HG02759 (cell line): ENCODE measurements at regions not wholly inside any gene's neighbourhood (a gene's known extent, or its start where the extent isn't known, plus 50 kb on each side); places are given as distances from the start of the nearest gene placed in this dataset.

Source experiments
- ATAC-seq: cut with Tn5 transposase; IDR thresholded peaks from one replicate; pipeline ENCODE4 v1.9.1; 2021; ENCODE audit warnings: mild to moderate bottlenecking, moderate library complexity; ENCODE audit not compliant: unreplicated experiment

DNA sequence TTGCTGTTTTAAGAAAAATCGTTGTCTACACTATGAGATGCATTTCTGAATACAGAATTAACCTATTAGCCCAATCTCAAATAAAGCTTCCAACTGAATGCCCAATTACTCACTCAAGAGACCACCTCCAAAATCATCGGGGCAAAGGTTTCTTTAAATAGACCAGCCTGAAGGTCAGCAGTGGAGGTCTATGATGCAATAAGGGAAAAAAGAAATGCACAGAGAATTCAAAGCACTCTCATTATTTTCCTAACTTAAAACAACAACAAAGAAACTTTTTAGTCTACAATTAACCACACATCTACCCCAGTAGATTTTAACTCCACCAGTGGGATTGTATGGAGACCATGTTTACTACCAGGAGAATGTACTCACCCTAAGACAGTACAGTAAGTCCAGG is 657.7 kb upstream of the CCDC54 start:
- no peak for ATAC-seq

DNA sequence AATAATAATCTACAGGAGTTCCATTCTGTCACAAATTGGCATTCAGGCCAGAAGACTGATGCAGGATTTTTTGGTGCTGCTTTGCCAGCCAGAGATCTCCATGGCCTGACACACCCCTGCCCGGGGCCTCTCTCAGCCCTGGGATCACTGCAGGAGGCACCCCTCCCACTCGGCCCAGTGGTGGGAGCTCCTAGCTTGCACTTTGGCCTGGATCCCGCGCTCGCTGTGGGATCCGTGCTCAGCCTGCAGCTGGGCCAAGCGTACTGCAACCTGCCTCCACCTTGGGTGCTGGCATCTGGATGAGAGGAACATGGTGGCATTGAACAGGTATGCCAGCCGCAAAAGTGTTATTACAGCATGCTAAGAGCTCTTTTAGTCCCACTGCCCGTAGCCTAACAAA is 656.7 kb upstream of the CCDC54 start:
- no peak for ATAC-seq

DNA sequence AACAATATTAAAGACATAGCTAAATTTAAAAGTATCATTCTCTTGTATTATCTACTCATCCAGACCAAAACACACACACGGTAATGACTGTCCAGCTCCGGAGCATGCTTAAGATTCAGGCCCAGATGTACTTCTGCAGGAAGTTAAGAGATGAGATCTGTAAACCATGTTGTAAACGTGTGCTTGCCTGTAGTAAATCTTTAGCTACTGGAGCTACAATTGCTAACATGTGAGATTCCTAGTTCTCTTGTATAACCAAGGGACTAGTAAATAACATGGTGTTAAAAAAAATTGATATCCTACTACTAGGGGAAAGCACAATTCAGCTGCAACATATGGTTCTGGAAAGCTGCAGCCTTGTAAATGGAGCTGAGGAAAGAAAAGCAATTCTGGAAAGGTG is 651.7 kb upstream of the CCDC54 start:
- no peak for ATAC-seq

DNA sequence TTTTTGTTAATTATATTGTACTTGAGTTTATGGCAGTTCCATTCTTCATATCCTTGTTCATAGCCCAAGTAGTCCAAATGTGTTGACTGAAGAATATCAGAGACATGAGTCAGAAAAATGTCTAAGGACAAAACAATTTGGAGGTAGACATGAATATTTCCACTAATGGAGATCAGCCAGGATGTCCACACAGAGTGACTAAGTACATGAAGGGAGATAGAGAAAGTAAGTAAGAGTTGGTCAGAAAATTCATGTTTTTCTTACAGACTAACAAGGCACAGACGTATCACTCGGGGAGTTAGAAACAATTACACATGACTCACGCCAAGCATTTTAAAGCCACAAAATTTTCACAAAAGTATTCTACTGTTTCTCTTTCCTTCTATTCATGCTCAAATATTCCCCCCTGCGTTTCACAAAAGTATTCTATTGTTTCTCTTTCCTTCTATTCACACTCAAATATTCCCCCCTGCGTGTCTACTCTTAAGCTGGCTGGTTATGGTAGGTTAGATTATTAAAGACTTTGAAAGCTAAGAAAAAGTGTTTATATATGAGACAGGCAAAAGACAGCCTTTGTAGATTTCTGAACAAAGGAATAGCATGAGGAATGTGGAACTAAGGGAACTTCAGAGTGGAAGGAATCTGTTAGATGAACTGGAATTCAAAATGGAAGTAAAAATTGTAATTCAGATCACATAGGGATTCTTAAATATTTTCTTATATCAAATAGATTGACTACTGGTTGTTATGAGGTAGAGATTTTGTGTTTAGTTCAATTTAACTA is 648.7 kb upstream of the CCDC54 start:
- no peak for ATAC-seq

DNA sequence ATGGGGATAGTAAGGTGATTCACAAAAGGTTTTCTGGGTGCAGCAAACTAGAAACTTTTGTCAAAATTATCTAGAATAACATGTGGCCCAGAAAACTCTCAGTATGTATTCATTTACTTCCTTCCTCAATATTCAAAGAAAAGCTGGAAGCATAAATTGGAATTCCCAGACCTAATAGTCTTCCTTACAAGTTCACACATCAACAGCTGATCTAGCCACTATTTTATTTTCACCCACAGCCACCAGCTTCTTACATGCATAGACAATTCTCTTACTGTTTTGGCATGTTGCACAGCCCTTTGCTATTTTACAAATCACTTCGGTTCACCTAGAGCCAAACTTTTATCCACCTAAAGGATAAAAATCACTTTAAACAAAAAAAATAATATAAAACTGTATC is 647.8 kb upstream of the CCDC54 start:
- no peak for ATAC-seq

DNA sequence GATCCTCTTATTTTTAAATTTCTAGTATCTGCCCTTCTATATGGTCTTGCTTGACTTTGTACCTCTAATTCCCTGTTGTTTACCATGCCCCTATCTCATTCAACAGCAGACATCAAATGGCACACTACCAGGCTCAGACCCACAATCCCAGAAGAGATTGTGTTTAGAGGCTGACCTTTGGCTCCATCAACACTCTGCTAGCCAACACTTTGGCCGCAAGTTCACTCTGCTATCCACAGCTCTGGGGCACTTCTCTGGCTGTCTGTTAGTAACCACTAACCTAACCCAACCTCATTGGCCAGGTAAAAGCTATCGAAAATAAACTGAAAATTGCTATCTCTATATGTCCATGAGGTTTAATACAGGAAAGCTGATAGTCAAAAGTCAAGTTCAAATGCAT is 646.0 kb upstream of the CCDC54 start:
- no peak for ATAC-seq

DNA sequence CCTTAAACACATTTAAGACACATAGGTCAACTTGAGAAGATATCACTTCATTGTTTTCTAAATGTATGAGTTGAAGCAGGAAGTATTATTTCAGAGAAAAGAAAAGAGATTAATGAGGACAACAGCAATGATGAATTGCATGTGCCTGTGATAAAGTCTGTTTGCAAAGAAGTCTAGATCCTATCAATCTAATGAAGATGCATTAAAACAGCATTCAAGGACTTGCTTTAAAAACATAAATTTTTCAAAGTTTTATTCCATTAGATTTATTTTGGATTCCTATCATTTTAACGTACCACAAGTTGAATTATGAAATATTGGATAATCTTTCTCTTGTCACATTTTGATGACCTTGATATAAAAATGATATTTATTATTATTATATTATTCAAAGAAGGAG is 642.5 kb upstream of the CCDC54 start:
- ATAC-seq: no peak

DNA sequence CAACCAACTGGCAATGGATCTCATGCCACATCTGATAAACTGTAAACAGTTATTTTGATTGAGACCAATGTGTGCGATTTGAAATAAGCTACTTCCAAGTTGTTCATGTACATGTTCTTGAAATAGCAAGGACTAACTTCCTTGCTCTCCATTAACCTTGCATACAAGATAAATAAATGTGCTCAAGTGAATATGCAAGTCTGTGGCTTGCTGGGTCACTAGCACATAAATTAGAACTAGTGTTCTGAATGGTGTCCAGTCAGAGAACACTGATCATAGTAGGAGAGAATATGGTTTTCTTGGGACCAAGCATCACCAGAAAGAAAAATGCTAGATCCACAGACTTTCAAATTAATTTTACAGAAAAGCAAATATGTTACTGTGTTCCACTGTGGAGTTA is 640.0 kb upstream of the CCDC54 start:
- no peak for ATAC-seq

DNA sequence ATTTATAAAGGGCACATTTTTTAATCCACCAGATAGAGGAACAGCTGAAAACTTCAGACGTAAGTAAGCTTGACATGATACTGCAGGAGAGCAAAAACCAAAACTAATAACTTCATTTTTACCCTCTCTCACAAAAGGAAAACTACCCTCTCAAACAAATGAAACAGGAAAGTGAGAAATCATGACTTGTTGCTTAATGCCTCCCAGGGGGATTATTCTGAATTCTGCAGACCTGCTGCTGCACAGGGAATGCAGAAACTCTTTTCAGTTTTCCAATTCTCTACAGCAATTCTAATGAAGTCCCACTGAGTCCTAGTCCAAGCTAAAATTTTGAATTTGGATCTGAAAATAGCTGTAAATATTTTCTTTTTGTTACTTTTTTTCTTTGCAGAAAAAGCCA is 637.1 kb upstream of the CCDC54 start:
- ATAC-seq: no peak

DNA sequence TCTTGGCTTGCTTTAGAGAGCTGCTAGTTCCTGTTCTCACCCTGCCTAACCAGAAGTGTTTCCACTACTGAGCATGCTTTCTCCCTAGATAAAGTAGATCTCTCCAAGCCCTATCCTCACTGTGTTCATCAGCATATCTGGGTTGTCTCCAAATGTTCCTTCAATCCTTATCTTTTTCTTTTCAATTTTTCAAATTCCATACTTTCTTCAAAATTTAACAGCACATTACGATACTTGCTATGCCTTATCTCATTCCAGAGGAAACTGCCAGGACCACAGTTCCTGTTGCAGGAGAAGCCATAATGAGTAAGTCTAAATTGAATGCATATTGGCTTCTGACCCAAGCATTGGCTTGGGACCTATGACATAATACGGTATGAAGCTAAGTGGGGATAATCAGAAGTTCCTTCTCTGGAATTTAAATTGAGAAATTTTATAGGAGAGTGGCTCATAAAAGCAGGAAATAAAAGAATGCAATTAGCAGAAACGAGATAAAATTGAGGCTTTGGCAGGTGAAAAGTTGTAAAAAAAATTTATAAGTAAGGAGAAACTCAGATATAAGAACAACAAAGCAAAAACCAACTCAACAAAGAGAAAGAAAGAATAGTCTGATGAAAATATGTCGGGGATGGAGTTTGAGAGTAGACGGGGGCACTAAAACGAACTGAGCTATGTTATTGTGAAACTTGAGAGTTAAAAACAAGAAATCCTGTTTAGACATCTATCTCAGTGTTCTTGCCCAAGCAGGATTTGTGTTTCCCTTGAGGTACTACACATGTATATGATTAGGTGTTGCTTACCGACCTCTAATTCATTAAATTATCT is 631.7 kb upstream of the CCDC54 start:
- ATAC-seq: no peak

DNA sequence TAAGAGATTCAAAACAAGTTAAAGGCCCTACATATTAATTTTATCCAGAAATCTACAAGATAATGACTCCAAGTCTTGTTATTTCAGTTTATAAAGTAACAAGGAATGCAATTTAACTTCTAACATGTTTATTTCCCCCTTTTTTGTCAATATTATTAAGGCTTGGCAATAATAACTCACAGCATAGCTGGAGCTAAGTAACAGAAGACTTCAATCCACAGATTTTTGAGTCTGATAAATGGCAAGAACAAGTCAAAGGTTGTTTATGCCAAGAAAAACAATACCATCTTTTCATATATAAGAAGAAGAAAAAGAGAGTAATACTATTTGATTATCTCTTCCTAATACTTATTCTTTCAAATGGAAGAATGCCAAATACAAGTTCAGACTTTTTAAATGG is 631.0 kb upstream of the CCDC54 start:
- no peak for ATAC-seq

DNA sequence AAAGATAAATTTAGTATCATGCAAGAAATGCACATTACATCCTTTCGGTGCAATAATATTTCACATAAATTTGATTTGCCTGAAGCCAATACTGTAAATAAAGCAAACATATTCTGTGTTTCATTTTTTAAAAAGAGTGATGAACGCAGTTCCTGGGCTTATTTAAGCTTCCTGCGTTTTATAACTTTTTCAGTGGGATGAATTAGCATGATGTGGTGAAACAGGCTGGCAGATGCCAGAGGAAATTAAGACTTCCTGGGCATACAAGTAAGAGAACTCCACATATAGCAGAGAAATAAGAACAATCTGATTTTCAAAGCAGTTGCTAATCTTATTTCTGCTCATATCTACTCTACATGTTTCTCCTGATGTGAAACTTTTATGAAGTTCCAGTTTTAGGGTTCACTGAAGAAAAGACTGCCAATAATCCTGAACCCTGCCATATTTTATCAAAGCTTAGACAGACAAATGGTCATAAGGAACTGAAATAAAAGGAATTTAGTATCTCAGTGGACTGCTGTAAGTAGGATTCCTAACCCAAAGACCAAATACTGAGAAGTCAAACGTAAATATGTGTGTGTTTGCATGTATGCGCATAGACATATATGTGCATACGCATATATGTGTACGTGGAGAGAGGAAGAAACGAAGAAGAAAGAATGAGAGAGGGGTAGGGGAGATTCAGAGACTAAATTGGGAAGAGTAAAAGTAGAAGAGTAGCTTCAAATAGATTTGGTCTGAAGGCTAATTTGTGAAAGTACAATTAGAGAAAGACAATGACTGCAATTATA is 628.6 kb upstream of the CCDC54 start:
- ATAC-seq: no peak

DNA sequence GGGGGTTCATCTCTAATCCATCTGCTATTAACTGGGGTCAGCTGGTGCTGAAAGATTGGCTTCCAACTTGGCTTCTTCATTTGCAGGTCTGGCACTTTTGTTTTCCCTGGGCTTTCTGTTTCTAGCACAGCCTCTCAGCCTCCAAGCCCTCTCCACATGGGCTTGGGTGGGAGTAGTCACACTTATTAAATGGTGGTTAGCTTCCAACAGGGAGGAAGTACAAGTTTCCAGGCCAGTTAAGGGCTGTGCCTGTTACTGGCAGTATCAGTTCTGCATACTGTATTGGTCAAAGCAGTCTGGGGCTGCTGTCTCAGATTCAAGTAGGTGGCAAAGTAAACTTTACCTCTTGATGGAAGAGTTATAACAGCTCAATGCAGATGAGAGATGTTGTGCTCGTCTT is 627.1 kb upstream of the CCDC54 start:
- no peak for ATAC-seq

DNA sequence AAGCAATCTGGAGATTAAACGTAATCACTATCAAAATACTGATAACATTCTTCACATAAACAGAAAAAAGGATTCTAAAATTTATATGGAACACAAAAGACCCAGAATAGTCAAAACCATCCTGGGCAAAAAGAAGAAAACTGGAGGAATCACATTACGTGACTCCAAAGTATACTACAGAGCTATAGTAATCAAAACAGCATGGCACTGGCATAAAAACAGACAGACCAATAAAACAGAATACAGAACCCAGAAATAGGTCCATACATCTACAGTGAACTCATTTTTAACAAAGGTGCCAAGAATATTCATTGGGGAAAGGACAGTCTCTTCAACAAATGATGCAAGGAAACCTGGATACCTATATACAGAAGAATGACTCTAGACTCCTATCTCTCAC is 621.9 kb upstream of the CCDC54 start:
- ATAC-seq: no peak

DNA sequence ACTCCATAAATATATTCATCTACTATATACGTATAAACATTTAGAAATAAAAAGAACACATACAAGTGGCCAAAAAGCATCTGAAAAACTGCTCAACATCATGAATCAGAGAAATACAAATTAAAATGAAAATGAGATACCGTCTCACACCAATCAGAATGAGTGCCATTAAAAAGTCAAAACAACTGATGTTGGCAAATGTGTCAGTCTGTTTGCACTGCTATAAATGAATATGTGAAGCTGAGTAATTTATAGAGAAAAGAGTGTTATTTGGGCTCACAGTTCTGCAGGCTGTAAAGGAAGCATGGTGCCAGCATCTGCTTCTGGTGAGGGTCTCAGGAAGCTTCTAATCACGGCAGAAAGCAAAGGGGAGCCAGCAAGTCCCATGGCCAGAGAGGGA is 620.3 kb upstream of the CCDC54 start:
- no peak for ATAC-seq

DNA sequence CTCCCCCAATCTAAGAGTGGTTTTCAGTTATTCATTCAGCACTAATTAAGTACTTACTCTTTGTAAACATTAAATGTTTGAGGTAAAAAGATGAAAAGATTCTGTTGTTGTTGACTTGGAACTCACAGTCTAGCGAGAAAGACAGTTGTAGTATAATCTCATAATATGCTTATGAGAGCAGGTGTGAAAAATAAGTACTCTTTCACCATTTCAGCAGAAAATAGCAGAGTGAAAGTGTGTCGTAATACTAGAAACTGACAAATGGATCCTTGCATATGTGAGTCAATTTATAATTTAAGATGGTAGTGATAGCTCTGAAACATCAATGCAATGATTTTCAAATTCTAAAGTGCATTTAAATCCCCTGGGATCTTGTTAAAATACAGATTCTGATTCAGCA is 618.8 kb upstream of the CCDC54 start:
- ATAC-seq: no peak

DNA sequence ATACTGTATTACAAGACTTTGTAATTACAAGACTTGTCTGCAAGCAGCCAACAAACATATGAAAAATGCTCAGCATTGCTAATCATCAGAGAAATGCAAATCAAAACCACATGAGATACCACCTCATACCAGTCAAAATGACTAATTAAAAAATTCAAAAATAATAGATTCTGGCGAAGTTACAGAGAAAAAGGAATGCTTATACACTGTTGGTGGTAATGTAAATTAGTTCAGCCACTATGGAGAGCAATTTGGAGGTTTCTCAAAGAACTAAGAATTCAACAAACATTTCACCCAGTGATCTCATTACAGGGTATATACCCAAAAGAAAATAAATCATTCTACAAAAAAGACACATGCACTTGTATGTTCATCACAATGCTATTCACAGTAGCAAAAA is 617.5 kb upstream of the CCDC54 start:
- no peak for ATAC-seq

DNA sequence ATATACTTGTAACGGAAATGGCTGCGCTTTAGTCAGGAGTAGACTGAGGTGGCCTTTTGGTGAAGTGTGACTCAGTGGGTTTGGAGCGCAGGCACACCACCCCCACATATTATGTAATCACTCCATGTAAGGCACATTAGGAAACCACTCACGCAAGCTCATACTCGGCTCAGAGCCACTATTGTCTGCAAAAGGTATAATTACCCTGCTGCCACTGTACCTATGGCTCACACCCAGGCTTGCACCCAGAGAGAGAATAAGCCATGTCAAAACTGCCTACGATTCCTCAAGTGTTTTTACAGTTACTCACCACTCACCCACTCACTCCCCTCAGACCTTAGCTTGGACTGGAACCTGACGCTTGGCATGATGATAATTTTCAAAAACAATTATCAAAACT is 611.9 kb upstream of the CCDC54 start:
- ATAC-seq: no peak

DNA sequence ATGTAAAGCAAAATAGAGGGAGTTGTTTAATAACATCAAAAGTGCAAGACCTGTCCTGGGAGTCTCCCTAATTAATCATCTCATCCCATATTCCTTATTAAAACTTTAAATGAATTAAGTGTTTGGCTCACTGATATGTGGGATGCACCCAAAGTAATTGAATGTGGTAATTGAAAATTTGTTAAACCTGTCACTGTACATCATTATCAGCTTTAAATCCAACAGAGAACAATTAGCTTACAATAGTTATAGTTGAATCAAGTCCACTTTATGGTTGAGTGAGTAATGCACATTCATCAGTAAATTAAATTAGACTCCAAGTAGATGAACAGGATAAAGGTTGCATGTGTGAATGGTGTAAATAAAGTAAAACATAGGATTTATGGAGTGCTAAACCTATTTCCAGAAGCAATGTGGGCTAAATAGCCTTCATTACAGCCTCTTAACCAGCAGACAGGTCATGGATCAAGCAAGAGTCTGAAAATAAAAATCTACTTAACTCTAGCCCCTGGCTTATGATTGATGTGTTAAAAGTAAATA is 608.2 kb upstream of the CCDC54 start:
- ATAC-seq: no peak

DNA sequence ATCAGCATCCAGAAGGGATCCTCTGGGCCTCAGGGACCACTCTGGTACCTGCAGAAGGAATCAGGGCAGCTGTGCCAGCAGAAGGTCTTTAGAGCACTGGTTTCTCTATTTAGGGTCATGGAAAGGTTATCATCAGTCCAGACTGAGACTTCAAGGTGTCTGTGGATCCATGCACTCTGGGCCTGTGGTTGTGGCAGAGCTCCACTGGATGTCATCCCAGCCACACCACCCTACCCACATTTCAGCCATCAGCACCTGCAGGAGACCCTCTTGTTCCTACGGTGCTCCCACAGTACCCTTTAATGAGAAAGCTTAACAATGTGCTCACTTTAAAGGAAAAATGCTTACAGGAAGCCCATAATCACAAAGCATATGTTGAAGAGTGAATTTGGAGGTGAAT is 603.4 kb upstream of the CCDC54 start:
- no peak for ATAC-seq

DNA sequence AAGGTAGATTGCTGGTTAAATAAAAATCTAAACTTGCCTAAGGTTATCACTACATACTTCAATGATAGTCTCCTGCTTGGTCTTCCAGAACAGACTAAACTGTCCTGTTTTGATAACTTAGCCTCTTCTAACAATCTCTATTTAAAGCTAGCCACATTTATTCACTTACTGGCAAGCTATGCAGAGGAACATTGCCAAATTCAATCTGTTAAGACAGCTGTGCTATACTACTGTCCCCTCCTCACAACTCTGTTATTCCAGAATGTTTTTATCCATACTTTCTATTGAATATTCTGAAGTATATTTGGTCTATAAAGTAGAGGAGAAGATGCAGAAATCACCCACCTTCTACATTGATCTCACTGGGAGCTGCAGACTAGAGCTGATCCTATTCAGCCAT is 594.0 kb upstream of the CCDC54 start:
- ATAC-seq: no peak
